Fibroblast of skin of back (primary cell): ENCODE measurements at regions not wholly inside any gene's neighbourhood (a gene's known extent, or its start where the extent isn't known, plus 50 kb on each side); places are given as distances from the start of the nearest gene placed in this dataset.
"Not testable (repeated sequence)": the region's sequence is repeated elsewhere in the genome, so short reads cannot be mapped to it uniquely, and the experiment has no call there.

Experiments used
- DNase-seq: peaks from one replicate; pipeline ENCODE4 v3.0.0-alpha.2; 2013

DNA sequence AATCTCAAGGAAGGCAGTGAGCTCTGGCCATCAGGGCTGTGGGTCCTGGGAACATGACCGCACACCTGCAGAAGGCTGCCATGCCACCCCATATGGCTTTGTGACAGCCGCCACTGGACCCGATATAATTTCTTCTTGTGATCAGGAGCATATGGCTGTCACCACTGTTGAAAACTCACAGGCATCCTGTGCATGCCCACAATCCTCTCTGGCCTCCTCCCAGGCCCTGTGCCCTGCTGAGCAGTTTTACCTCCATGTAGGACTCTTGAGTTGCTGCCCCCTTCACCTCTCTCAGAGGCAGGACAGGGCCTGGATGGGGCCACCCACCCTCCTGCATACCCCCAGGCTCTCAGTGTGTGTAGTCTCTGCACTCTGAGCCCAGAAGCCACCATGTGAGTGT is 391.9 kb upstream of the AKR1E2 start:
- no peak for DNase-seq

DNA sequence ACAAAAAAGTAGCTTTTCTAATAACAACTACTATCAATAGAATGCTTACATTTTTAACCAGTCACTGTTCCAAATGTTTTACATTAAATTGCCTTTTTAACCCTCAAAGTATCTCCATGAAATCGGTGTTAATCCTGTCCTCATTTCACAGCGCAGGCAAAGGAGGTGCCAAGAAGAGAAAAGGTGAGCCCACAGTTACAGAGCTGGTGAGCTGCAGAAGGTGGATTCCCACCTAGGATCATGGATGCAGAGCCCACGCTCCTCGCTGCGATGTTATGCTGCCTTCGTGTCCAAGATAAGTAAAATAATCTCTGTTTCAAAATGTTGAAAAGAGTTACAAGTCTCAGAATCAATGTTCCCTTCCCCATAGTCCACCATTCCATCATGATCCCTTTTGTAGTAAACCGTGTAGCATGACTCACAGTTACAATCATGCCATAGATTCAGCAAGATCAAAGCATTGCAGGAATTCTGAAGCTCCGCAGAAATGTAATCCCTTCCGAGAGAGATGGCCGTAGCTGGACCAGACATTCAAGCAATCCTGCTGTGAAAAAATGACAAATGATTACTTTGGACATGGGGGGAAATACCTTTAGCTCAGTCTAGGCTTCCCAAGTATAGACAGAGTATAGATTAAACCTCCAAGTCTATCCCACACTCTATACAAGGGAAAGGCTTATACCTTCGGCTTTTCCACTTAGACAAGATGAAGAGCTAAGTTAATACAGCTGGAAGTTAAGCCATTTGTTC is 394.7 kb upstream of the AKR1E2 start:
- DNase-seq: peak; percentile 90

DNA sequence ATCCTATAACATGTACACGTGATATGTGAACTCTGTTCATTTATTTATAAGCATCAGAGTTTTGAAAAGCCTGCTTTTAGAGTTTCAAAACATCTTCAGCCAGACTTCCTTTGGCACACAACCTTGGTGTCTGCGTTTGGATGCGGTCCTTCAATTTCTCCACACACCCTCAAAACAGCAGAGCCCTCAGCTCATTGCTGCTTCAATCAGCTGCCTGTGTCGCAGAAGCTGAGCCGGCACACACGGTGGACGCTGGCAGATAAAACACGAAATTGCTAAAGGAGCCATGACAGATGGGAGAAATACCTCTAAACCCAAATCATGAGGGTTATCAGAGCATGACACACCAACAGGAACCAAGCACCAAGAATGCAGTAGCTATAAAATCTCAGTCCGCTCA is 396.4 kb upstream of the AKR1E2 start:
- no peak for DNase-seq

DNA sequence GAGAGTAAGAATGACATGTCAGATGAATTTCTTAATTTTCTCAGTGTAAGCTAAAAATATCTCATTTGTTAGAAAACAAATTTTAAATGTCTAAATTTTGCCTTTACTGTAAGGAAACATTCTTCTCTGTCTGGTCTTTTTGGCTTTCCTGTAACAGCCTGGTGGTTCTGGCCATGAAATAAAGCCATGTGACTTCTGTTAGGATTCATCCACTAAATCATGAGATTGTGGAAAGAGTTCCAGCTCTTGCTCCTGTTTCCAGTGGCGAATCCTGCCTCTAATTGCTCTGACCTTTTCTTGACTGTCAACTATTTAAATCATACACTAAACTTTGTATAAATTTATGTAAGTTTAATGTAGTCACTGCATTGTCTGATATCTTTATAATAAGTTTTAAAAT is 398.5 kb upstream of the AKR1E2 start:
- DNase-seq: no peak

DNA sequence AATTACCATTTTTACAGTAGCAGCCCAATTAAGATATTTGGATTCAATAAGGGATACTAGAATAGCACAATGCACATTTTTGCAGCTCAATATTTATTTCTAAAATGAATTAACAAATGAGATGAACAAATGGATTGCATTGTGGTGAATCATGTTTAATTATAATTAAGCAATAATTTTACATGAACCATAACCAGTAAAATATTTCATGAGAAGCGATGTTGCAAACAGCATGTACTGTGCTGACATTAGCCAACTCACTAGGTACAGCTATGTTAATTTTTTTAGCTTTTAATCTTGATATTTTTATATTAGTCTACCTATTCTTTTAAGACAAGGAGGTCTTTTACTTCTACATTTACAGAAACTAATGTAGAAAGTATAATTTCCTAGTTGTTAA is 399.1 kb upstream of the AKR1E2 start:
- no peak for DNase-seq

DNA sequence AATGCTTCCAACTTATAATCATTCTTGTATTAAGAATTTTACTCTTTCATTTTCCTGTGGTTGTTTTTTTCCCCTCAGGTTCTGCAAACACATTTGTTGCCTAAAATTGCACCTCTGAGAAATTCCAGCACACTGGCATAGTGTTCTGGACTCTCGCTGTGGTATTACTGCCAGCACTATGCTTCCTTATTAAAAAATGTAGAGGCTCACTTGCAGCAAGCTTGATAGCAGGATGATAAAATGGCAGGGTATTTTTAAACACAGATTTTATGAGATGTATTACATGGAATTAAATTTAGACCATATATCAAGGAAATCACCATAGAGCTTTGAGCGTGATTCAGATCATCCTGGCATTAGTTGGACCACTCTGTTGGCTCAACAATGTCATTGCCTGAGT is 416.7 kb upstream of the AKR1E2 start:
- no peak for DNase-seq

DNA sequence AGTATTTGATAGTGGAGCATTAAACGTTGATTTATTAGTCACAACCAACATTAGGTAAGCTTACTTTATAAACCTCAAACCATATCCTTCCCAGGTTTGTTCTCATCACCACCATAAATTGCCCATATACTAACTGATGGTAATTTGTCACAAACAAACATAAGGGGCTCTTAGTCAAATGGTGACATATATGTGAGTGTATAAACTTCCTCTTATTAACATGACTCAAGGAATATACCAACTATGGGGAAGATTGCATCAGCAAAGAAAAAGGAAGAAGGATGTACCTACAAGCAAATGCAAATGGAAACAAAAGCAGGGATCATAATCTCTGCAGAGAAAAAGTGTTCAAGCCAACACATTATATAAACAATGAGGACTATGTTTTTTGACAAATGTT is 418.2 kb upstream of the AKR1E2 start:
- peak; percentile 91 for DNase-seq

DNA sequence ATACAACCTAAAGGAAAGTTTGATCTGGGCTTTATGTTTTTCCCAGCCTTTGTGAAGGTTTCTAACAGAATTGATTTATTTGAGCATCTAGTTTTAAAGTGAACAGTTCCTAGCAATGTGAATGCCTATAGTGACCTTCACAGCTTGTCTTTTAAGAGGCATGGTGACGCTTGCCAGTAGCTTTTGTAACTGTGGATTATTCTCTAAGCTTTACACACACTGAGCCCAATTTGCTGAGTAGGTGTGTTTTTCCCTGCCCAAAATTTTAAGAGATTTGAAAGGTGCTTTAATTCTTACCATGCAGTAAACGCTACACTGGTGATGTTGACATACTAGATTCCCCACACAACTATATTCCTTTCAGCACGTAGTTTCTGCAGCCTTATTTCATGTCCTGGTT is 420.2 kb upstream of the AKR1E2 start:
- no peak for DNase-seq

DNA sequence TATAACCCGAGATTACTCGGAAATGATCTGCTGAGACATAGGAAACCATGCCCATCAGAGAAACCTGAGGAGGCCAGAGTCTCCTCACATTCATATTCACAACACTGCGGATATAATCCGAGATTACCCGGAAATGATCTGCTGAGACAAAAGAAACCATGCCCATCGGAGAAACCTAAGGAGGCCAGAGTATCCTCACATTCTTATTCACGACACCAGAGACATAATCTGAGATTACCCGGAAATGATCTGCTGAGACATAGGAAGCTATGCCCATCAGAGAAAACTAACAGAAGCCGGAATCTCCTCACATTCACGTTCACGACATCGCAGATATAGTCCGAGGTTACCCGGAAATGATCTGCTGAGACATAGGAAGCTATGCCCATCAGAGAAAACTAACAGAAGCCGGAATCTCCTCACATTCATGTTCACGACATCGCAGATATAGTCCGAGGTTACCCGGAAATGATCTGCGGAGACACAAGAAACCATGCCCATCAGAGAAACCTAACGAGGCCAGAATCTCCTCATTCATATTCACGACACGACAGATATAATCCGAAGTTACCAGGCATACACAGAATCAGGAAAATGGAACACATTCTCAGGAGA is 422.3 kb upstream of the AKR1E2 start:
- DNase-seq: no peak

DNA sequence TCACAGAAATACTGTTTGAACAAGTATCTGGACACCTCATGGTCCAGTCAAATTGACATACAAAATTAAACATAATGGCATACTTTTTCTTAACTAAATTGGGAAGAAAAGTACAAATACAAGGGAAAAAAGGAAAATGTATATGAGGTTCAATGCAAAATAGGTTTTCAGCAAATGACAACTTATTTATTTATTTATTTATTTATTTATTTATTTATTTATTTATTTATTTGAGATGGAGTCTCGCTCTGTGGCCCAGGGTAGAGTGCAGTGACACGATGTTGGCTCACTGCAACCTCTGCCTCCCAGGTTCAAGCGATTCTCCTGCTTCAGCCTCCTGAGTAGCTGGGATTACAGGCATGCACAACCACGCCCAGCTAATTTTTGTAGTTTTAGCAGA is 424.9 kb upstream of the AKR1E2 start:
- not testable (repeated sequence) for DNase-seq

DNA sequence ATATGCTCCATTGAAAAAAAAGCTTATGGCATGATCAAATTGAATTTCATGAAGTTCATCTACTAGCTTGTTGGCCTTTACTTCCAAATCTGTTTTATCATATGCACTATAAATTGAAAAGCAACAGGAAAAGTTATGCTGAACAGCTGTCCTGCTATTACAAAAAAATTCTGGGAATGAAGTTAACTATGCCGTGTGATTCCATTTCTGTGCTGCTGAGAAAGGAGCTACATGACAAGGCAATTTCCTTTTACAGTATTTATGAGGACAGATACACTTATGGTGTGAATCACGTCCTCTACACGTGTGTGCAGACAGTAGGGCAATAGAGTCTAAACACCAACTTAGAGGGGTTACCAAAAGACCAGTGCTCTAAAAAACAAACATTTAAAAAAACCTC is 426.5 kb upstream of the AKR1E2 start:
- peak; percentile 76 for DNase-seq

DNA sequence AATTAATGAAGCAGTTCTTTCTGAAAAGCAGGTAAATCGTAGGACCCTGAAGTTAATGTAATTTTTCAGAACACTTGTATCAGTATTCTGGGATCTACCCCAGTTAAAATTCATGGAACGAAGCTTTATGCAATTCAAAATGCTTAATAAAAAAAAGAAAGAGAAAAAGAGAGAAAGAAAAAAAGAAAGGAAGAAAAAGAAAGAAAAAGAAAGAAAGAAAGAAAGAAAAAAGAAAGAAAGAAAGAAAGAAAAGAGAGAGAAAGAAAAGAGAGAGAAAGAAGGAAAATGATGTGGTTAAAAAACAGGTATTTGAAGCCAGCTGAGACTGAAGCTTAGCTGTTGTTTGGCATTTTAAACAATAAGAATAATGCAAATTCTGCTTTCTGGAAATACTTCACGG is 427.4 kb upstream of the AKR1E2 start:
- no peak for DNase-seq

DNA sequence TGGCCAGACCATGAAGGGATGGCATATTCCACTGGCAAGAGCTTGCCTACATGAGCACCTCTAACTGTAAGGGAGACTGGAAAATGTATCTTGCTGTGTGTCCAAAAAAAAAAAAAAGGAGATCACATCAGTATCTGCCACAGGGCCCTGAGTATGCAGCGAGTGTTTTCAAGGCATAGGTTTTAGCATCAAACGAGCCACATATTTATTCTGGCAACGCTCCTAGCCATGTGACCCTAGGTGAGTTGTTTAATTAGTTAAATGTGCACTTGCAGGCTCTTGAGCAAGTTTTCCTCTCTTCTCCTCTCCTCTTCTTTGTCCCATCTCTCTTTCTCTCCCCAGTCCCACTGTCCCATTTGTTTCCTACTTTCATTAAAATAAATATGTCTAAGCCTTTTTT is 428.7 kb upstream of the AKR1E2 start:
- DNase-seq: no peak

DNA sequence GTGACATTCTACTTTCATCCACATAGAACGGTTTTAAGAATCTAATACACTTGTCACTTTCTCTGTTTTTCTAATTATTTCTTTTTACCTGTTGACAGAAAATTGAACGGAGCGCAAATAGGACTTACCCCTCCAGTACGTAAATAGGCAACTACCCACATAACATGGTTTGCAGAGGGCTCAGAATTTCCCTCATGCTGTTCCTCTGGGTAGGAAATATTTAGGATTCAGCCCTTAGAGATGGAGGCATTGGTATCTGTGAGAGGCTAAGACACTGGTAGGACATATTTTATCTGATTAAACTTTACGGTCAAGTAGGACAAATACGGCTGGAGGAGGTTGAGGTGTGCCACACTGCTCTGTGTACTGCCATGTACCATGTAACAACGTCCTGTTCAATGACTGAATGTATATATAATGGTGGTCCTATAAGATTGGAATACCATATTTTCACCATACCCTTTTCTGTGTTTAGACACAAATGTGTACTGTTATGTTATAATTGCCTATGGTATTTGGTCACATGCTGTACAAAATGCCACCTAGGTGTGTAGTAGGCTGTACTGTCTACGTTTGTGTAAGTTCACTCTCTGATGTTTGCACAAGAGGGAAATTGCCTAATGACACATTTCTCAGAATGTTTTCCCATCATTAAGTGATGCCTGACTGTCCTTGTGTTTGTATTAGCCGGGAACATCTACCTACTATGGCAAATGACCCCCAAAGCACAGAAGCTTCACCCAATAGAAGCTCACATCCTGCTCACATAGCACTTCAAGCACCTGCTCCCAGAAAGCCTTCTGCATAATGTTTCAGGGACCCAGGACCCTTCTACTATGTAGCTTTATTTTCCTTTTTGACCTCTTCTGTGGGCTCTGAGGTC is 429.4 kb upstream of the AKR1E2 start:
- no peak for DNase-seq

DNA sequence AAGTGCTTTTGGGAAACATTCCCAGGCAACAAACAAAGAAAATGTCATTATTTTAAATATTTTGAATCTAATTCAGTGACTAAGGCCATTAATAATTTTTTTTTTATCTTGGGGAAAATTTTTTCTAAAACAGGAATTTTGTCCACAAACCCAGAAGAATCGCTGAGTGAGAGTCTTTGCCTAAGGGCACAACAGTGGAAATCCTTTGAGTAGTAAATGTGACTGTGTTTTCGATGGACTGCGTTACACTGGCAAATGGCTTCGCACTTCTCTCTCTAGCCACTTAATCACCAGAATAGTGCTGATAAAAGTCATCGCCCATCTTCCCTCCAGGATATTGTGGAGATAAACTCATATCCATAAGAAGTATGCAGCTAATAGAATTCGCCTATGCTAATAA is 430.3 kb upstream of the AKR1E2 start:
- DNase-seq: no peak

DNA sequence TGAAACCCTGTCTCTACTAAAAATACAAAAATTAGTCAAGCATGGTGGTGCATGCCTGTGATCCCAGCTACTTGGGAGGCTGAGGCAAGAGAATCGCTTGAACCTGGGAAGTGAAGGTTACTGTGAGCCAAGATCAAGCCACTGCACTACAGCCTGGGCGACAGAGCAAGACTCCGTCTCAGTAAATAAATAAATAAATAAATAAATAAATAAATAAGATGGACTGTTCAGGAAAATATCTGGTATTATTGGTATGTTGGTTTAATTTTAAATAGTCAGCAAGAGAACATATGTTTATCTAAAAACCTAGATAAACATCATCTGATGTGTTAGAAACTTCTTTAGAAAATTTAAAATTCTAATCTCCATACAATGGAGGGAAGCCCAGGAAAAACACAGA is 431.6 kb upstream of the AKR1E2 start:
- not testable (repeated sequence) for DNase-seq

DNA sequence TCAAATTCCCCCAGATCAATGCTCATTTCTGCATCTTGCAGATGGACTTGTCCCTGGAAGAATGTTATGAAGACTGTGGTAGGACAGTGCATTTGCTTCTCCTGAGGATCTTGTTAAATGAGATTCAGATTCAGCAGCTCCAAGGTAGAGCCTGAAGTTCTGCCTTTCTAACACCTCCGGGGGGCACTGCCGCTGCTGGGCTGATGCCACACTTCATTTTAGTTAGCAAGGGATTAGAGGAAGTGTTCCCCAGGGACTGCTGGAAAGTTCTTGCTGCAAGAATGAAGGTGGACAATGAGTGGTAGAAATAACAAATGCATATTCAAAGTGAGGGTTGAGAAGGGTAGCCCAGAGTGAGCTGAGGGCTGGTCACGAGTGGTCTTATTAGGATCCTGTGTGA is 434.3 kb upstream of the AKR1E2 start:
- DNase-seq: peak; percentile 16

DNA sequence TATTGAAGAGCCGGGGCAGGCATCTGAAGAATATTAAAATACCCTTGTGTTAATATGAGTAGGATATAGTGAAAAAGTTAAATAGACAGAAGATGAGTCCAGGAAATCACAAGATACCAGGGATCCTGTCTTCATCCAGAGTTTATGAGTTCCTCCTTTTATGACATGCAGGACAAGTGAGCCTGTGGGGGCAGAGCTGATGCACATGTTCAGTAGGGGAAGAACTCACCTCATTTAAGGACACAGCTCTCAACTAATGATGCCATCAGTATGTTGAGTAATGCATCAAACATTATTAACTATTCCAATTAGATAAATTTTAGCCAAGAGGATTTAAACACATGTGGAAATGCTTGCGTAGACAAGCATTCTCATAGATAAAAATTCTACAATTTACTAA is 435.8 kb upstream of the AKR1E2 start:
- DNase-seq: no peak

DNA sequence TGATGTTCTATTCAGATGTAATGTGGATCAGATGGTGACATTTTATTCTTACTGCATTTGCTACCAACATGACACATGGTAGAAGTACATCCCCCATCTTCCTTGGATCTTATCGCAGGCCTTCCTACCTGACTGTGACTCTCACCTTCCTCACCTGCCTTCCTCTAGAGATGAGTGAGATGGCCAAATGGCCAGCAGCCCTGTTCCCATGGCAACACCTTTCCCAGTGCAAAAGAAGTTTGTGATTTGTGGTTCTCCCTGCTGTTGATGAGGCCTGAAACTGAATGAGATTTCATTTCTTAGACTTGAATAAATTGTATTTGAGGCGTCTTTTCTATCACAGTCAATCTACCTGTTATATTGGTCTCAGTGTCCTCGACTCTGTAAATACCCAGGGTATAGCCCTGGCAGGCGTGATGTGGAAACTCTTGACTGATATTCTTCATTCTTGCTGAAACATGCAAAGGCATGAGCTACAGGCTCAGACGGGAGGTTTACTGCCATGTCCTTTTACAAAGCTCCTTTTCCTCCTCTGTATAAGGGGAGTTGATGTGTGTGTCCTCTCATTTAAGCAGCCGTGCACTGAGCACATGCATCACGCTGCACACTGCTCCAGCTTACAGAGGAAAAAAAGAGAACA is 440.7 kb upstream of the AKR1E2 start:
- DNase-seq: no peak

DNA sequence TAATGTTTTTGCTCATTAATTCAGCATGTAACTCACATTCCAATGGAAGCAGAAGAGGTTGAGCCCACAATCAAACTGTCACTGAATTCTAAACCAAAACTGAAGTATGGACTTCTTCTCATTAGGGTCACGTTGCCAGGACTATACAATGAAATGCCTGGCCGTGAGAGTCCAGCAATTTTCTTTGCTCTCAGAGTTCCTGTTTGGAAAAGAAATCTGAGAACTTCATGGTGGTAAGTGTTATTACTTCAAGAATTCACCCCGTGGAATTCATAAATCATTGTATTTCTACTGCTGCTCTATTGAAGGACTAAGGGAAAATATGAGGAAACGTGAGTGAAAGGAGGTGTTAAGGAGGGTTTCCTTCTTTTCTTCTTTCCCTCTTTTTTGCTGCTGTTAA is 441.8 kb upstream of the AKR1E2 start:
- peak; percentile 67 for DNase-seq

DNA sequence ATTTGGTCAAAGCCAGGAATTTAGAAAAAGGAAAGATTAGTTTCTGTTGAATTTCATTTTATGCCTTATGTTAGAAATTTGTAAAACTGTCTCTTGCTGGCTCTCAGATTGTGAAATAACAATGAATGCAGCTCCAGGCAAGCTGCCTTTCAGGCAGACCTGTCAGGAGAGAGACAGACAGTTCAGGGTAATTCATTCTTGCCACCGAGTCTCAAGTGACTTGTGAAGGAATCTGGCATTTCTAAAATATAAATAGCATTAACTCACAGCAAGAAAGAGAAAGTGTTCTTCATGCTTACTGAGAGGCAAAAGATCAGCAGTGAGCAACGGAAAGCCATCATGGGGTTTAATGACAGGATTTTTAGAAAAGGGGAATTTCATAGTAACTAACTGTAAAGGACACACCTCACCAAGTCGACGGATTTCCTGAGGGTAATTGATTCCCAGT is 442.3 kb upstream of the AKR1E2 start:
- DNase-seq: peak; percentile 18

DNA sequence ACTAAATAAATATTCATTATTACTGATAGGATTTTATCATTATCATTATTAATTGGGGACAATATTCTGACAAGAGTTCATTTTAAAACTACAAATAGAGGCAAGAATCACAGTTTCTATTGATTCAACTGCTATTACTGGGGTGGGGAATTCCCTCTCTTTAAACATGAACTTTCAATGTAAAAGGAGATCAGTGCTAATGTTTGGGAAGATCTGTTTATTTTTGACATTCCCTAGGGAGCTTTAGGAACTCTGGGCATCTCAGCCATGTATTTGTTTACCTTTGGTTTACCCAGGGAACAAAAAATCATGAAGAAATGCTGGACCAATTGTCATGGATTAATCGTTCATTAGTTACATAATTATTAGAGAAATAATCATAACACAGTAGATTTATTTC is 443.2 kb upstream of the AKR1E2 start:
- peak; percentile 60 for DNase-seq

DNA sequence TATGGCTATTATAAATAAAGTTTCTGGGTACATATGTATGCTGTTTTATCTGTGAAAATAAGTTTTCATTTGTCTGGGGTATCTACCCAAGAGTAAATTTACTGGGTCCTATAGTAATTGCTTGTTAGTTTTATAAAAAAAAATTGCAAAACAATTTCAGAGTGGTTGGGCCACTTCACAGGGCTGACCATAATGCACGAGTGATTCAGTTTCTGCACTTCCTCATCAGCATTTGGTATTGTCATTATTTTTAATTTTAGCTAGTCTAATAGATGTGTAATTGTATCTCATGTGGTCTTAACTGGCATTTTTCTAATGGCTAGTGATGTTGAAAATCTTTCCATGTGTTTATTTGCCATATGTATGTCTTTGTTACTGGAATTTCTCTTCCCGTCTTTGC is 452.4 kb upstream of the AKR1E2 start:
- DNase-seq: no peak
